ENCODE measurements at regions not wholly inside any gene's neighbourhood (a gene's known extent, or its start where the extent isn't known, plus 50 kb on each side); places are given as distances from the start of the nearest gene placed in this dataset.

DNA sequence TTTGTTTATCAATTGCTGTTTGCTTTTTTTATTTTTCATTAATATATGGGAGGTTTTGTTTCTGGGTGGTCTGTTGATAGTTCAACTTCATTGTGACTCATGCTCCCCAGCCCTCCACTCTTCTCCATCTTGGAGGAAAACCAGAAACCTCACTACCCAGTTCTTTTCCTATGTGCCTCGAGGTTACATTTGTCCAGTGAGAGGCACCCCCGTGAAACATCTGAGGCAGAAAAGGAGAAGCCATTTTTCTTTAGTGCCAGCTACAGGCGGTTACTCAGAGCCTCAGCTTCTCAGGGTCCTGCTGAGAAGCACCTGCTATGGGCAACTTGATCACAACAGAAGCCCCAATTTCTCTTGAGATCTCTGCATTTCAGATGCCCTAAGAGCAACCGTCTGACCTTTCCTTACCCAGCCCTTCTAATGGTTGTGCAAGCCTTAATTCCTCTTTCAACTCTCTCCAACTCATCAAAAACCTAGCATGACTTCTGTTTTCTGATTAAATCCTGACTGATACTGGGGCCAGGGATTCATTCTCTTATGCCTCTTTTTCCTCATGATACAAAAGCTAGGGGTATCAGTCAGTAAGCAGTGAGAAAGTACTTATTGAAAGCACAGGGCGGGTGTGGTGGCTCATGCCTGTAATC is 144.6 kb downstream of the ELOVL4 start:
- ChIA-PET POLR2A (interaction anchor here in 1 of 2 donors (0.5 kb wide), 1 partner anchor 266 kb away, joined by 3 read pairs; no protein-coding TSS in a partner anchor), CTCF (interaction anchor here in 1 of 2 donors (1.0 kb wide), 1 partner anchor 8 kb away, joined by 4 read pairs; no protein-coding TSS in a partner anchor)
- Histone ChIP-seq H3K4me1 (ENCODE audit: control insufficient read depth in 1 of 2, extremely low read depth in 1 of 2, insufficient read depth in 2 of 2, low read length in 2 of 2) (no peaks in the 10 kb centered on the region), H3K27ac (ENCODE audit: low read length) (no peak overlapping the region), H3K9me3 (no peaks in the 10 kb centered on the region), H3K27me3 (replicated peaks in 1 of 2; ENCODE audit: control insufficient read depth in 2 of 2, extremely low read depth in 1 of 2, insufficient read depth in 2 of 2, low read length in 1 of 2) (no peaks in the 10 kb centered on the region), H3K36me3 (ENCODE audit: control insufficient read depth in 2 of 2, extremely low read depth in 1 of 2, insufficient read depth in 1 of 2, low read length in 1 of 2) (no peaks in the 10 kb centered on the region), H3K4me3 (ENCODE audit: control insufficient read depth in 1 of 2, extremely low read depth in 1 of 2, low read length in 1 of 2) (no peak overlapping the region)
- DNase-seq (no peak), ATAC-seq (replicated peaks in 1 of 4) (no peak)
- H3K27me3 Mint-ChIP-seq: peaks cover 11 to 17% of the 10 kb centered on the region in 2 donors
- H3K9me3 Mint-ChIP-seq: peaks cover 0 to 4% (median 2%) of the 10 kb centered on the region in 3 donors
- H3K27ac Mint-ChIP-seq: no peak overlapping the region
- no peaks in the 10 kb centered on the region for H3K4me1 Mint-ChIP-seq
- 49% methylated on average over 4 of the region's 5 CpGs for WGBS (ENCODE audit: insufficient coverage)
- no peaks in the 10 kb centered on the region for H3K36me3 Mint-ChIP-seq
- H3K4me3 Mint-ChIP-seq: no peak overlapping the region

DNA sequence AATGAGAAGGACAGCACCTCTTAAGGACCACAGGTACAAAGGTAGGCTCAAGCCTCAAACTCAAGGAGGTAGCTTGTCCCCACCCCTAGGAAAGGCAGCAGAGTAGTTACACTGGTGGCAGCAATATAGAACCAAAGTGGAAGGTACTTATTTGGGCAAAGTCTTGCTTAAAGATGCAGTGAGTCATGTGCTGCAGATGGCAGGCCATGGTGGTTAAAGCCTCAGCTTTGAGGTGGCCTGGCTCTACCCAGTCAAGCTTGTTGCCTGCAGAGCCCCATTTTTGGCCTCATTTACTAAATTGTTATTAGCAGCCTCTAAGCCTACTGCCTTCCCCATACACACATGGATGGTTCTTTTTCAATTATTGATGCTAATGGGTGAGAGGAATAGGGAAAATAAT is 146.0 kb downstream of the ELOVL4 start:
- CTCF ChIA-PET: interaction anchor here (0.6 to 1.0 kb wide), 3 partner anchors 10 to 300 kb away, joined by 4 read pairs; no protein-coding TSS in a partner anchor
- no peak overlapping the region for H3K4me3 ChIP-seq (ENCODE audit: control insufficient read depth in 1 of 2, extremely low read depth in 1 of 2, low read length in 1 of 2)
- no peaks in the 10 kb centered on the region for H3K9me3 Mint-ChIP-seq
- peaks cover 0 to 3% (median under 1%) of the 10 kb centered on the region in 3 donors for H3K4me1 Mint-ChIP-seq
- no peak overlapping the region for H3K27ac Mint-ChIP-seq
- no peak overlapping the region for H3K27ac ChIP-seq (ENCODE audit: low read length)
- H3K27me3 Mint-ChIP-seq: peaks cover 11 to 19% of the 10 kb centered on the region in 2 donors
- H3K36me3 Mint-ChIP-seq: no peaks in the 10 kb centered on the region
- H3K9me3 ChIP-seq: no peaks in the 10 kb centered on the region
- H3K4me1 ChIP-seq (ENCODE audit: control insufficient read depth in 1 of 2, extremely low read depth in 1 of 2, insufficient read depth in 2 of 2, low read length in 2 of 2): no peaks in the 10 kb centered on the region
- POLR2A ChIA-PET: no interaction called here
- no peaks in the 10 kb centered on the region for H3K36me3 ChIP-seq (ENCODE audit: control insufficient read depth in 2 of 2, extremely low read depth in 1 of 2, insufficient read depth in 1 of 2, low read length in 1 of 2)
- DNase-seq (no peak), ATAC-seq (replicated peaks in 1 of 4) (no peak)
- H3K27me3 ChIP-seq (replicated peaks in 1 of 2; ENCODE audit: control insufficient read depth in 2 of 2, extremely low read depth in 1 of 2, insufficient read depth in 2 of 2, low read length in 1 of 2): no peaks in the 10 kb centered on the region
- no peak overlapping the region for H3K4me3 Mint-ChIP-seq

DNA sequence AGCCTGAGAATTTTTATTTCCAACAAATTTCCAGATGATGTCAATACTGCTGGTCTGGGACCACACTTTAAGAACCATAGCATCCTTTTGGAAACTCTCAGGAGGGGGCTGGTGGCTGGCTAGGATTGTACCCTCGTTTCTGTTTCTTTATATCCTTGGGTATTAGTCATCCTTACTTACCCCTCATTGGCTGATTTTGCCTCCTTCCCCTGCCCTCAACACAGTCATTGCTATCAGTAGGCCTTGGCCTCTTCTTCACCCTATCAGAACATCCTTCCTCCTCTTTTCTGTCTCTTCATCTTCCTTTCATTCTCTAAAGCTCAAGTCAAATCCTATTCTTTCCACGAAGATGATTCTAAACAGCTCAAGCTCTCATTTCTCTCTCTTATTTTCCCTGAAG is 148.5 kb downstream of the ELOVL4 start:
- no peaks in the 10 kb centered on the region for H3K4me1 ChIP-seq (ENCODE audit: control insufficient read depth in 1 of 2, extremely low read depth in 1 of 2, insufficient read depth in 2 of 2, low read length in 2 of 2)
- 83% methylated on average over 1 of the region's 2 CpGs for WGBS (ENCODE audit: insufficient coverage)
- no peaks in the 10 kb centered on the region for H3K9me3 Mint-ChIP-seq
- CTCF ChIA-PET: no interaction called here
- ATAC-seq (replicated peaks in 1 of 4) (no peak), DNase-seq (no peak)
- H3K4me3 ChIP-seq (ENCODE audit: control insufficient read depth in 1 of 2, extremely low read depth in 1 of 2, low read length in 1 of 2): no peak overlapping the region
- POLR2A ChIA-PET: no interaction called here
- H3K9me3 ChIP-seq: no peaks in the 10 kb centered on the region
- no peaks in the 10 kb centered on the region for H3K36me3 Mint-ChIP-seq
- H3K4me1 Mint-ChIP-seq: peaks cover 0 to 5% (median 3%) of the 10 kb centered on the region in 3 donors
- H3K4me3 Mint-ChIP-seq: no peak overlapping the region
- peaks cover 2 to 13% of the 10 kb centered on the region in 2 donors for H3K27me3 Mint-ChIP-seq
- no peaks in the 10 kb centered on the region for H3K36me3 ChIP-seq (ENCODE audit: control insufficient read depth in 2 of 2, extremely low read depth in 1 of 2, insufficient read depth in 1 of 2, low read length in 1 of 2)
- no peaks in the 10 kb centered on the region for H3K27me3 ChIP-seq (replicated peaks in 1 of 2; ENCODE audit: control insufficient read depth in 2 of 2, extremely low read depth in 1 of 2, insufficient read depth in 2 of 2, low read length in 1 of 2)
- no peak overlapping the region for H3K27ac Mint-ChIP-seq
- no peak overlapping the region for H3K27ac ChIP-seq (ENCODE audit: low read length)

DNA sequence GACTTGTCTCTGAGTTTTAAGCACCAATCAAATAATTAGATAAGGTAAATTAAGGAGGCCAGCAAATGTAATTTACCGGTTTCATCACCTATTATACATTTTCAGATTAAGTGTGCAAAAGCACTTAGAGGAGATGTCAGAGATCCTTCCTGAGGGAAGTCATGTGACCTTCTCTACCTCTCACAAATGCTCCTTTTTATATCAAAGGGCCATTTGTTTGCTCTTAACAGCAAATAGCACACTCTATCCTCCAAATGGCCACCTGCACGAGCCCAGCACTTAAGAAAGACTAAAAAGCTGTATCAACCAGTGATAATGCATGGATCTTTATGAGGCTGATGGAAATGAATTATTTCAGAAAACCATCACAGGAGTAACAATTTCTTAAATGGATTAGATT is 149.4 kb downstream of the ELOVL4 start:
- ATAC-seq (replicated peaks in 1 of 4): no peak
- H3K9me3 Mint-ChIP-seq: no peaks in the 10 kb centered on the region
- H3K27me3 ChIP-seq (replicated peaks in 1 of 2; ENCODE audit: control insufficient read depth in 2 of 2, extremely low read depth in 1 of 2, insufficient read depth in 2 of 2, low read length in 1 of 2): no peaks in the 10 kb centered on the region
- no peak overlapping the region for H3K4me3 Mint-ChIP-seq
- no peaks in the 10 kb centered on the region for H3K36me3 ChIP-seq (ENCODE audit: control insufficient read depth in 2 of 2, extremely low read depth in 1 of 2, insufficient read depth in 1 of 2, low read length in 1 of 2)
- H3K4me1 Mint-ChIP-seq: peaks cover 0 to 5% (median 3%) of the 10 kb centered on the region in 3 donors
- DNase-seq: no peak
- H3K27ac Mint-ChIP-seq: no peak overlapping the region
- POLR2A ChIA-PET: no interaction called here
- H3K9me3 ChIP-seq: no peaks in the 10 kb centered on the region
- H3K4me3 ChIP-seq (ENCODE audit: control insufficient read depth in 1 of 2, extremely low read depth in 1 of 2, low read length in 1 of 2): no peak overlapping the region
- no peak overlapping the region for H3K27ac ChIP-seq (ENCODE audit: low read length)
- no peaks in the 10 kb centered on the region for H3K36me3 Mint-ChIP-seq
- H3K27me3 Mint-ChIP-seq: peaks cover 2 to 15% of the 10 kb centered on the region in 2 donors
- no CpG with 5 or more reads among the region's 2 CpGs for WGBS (ENCODE audit: insufficient coverage)
- CTCF ChIA-PET: no interaction called here
- H3K4me1 ChIP-seq (ENCODE audit: control insufficient read depth in 1 of 2, extremely low read depth in 1 of 2, insufficient read depth in 2 of 2, low read length in 2 of 2): no peaks in the 10 kb centered on the region

DNA sequence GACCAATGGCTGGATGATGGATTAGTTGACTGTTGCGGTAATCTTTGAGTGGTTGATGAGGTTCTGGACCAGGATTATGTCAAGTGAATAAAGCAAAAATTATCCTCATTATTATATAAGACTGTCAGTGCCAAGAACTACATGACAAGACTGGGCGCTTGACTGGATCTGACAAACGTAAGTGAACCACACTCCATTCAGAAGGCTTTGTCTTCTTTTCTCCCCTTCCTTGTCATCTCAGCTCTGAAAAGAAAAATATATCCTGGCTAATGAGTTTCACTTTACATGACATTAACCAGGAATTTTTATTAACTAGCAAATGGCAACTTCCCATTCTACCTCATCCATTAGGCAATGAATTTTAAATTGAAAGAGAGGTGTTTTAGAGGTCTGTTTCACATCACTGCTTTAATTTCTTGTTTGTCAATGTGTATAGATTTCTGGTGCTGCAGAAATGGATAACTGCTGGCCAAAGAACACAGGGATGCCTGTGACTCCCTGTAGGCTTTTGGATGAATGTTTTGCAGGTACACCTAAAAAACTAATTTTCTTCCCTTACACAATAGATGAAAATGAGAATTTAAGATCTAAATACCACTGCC is 150.1 kb downstream of the ELOVL4 start:
- H3K9me3 ChIP-seq: no peaks in the 10 kb centered on the region
- peaks cover 2 to 17% of the 10 kb centered on the region in 2 donors for H3K27me3 Mint-ChIP-seq
- H3K27ac ChIP-seq (ENCODE audit: low read length): no peak overlapping the region
- DNase-seq (no peak), ATAC-seq (replicated peaks in 1 of 4) (no peak)
- no peak overlapping the region for H3K4me3 ChIP-seq (ENCODE audit: control insufficient read depth in 1 of 2, extremely low read depth in 1 of 2, low read length in 1 of 2)
- H3K4me1 ChIP-seq (ENCODE audit: control insufficient read depth in 1 of 2, extremely low read depth in 1 of 2, insufficient read depth in 2 of 2, low read length in 2 of 2): no peaks in the 10 kb centered on the region
- H3K4me1 Mint-ChIP-seq: peaks cover 0 to 5% (median 3%) of the 10 kb centered on the region in 3 donors
- POLR2A ChIA-PET: no interaction called here
- H3K27ac Mint-ChIP-seq: no peak overlapping the region
- H3K9me3 Mint-ChIP-seq: no peaks in the 10 kb centered on the region
- no peaks in the 10 kb centered on the region for H3K36me3 Mint-ChIP-seq
- H3K27me3 ChIP-seq (replicated peaks in 1 of 2; ENCODE audit: control insufficient read depth in 2 of 2, extremely low read depth in 1 of 2, insufficient read depth in 2 of 2, low read length in 1 of 2): no peaks in the 10 kb centered on the region
- no peaks in the 10 kb centered on the region for H3K36me3 ChIP-seq (ENCODE audit: control insufficient read depth in 2 of 2, extremely low read depth in 1 of 2, insufficient read depth in 1 of 2, low read length in 1 of 2)
- no peak overlapping the region for H3K4me3 Mint-ChIP-seq
- CTCF ChIA-PET: no interaction called here
- WGBS (ENCODE audit: insufficient coverage): 83% methylated on average over 2 of the region's 3 CpGs

DNA sequence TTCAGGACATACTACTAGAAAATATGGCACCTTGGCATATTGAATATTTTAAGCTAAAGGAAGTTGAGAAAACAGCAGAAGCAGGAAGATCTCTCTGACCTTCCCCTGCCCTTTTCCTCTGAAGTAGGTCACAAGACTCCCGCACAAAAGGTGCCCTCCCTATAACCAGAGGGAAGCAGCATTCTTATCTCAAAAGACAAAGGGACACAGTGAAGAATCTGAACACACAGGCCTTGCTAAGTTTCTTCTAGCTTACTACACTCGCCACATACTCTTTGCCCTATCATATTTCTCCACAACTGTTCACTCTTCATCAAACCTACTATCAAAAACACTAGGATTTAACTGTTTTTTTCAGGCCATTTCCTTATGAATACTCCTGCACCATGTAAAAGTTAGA is 151.2 kb downstream of the ELOVL4 start:
- DNase-seq (no peak), ATAC-seq (replicated peaks in 1 of 4) (no peak)
- Mint-ChIP-seq H3K27ac (no peak overlapping the region), H3K4me1 (peaks cover 0 to 5% (median 3%) of the 10 kb centered on the region in 3 donors), H3K27me3 (peaks cover 0 to 11% of the 10 kb centered on the region in 2 donors), H3K9me3 (no peaks in the 10 kb centered on the region), H3K4me3 (no peak overlapping the region), H3K36me3 (no peaks in the 10 kb centered on the region)
- WGBS (ENCODE audit: insufficient coverage): 44% methylated on average over 2 of the region's 2 CpGs
- CTCF ChIA-PET: no interaction called here
- Histone ChIP-seq H3K36me3 (ENCODE audit: control insufficient read depth in 2 of 2, extremely low read depth in 1 of 2, insufficient read depth in 1 of 2, low read length in 1 of 2) (no peaks in the 10 kb centered on the region), H3K9me3 (no peaks in the 10 kb centered on the region), H3K4me1 (ENCODE audit: control insufficient read depth in 1 of 2, extremely low read depth in 1 of 2, insufficient read depth in 2 of 2, low read length in 2 of 2) (no peaks in the 10 kb centered on the region), H3K27ac (ENCODE audit: low read length) (no peak overlapping the region), H3K27me3 (replicated peaks in 1 of 2; ENCODE audit: control insufficient read depth in 2 of 2, extremely low read depth in 1 of 2, insufficient read depth in 2 of 2, low read length in 1 of 2) (no peaks in the 10 kb centered on the region), H3K4me3 (ENCODE audit: control insufficient read depth in 1 of 2, extremely low read depth in 1 of 2, low read length in 1 of 2) (no peak overlapping the region)
- POLR2A ChIA-PET: interaction anchor here in 1 of 2 donors (0.7 kb wide), 1 partner anchor 777 kb away, joined by 3 read pairs; no protein-coding TSS in a partner anchor
